Calu3 (cell line): ENCODE measurements at regions not wholly inside any gene's neighbourhood (a gene's known extent, or its start where the extent isn't known, plus 50 kb on each side); places are given as distances from the start of the nearest gene placed in this dataset.

Experiments used
- BruUV-seq: library from RNA; stranded (reverse); fragments of 400-500 nt; replicated peaks from 2 replicates; lab custom pipeline; 2021; lab: Mats Ljungman, UMichigan
- CTCF ChIA-PET: fragments of 300-600 bp; sonication (Branson Sonifier 250); formaldehyde crosslinking; loops from one replicate; lab custom pipeline; 2022; ENCODE audit warnings: antibody characterized with exemption; lab: Charles Lee
- DNase-seq: peaks from one replicate; pipeline ENCODE4 v3.0.0; 2022
- H3K27ac Mint-ChIP-seq: one replicate; pipeline ENCODE4 v1.8.0; 2022; ENCODE audit warnings: mixed read lengths; ENCODE audit not compliant: unreplicated experiment
- H3K27me3 Mint-ChIP-seq: one replicate; pipeline ENCODE4 v1.8.0; 2022; ENCODE audit warnings: mixed read lengths; ENCODE audit not compliant: unreplicated experiment
- H3K36me3 Mint-ChIP-seq: one replicate; pipeline ENCODE4 v1.8.0; 2022; ENCODE audit warnings: mild to moderate bottlenecking, moderate library complexity, mixed read lengths; ENCODE audit not compliant: insufficient read depth, unreplicated experiment
- H3K4me1 Mint-ChIP-seq: one replicate; pipeline ENCODE4 v1.8.0; 2022; ENCODE audit warnings: mild to moderate bottlenecking, low read depth, mixed read lengths; ENCODE audit not compliant: unreplicated experiment
- H3K4me3 Mint-ChIP-seq: one replicate; pipeline ENCODE4 v1.8.0; 2022; ENCODE audit warnings: mild to moderate bottlenecking, low read depth, moderate library complexity, mixed read lengths; ENCODE audit not compliant: unreplicated experiment
- H3K9me3 Mint-ChIP-seq: one replicate; pipeline ENCODE4 v1.8.0; 2022; ENCODE audit warnings: low read depth, mixed read lengths; ENCODE audit not compliant: unreplicated experiment
- CTCF ChIP-seq: fragments of 200-600 bp; IDR thresholded peaks from one replicate; pipeline ENCODE4 v1.8.0; 2022; ENCODE audit warnings: antibody characterized with exemption; ENCODE audit not compliant: unreplicated experiment
- intact Hi-C: fragments of 100-400 bp; cut with micrococcal nuclease; formaldehyde crosslinking; loops from one replicate; pipeline ENCODE4 v1.10.0; 2022; ENCODE audit not compliant: unreplicated experiment

GRCh38 chr2:49286726-49287125 lies 132.4 kb upstream of the FSHR start:
- no peaks in the 10 kb centered on the region for H3K36me3 Mint-ChIP-seq
- intact Hi-C loops: no loop called here
- H3K4me3 Mint-ChIP-seq: no peak overlapping the region
- no peaks in the 10 kb centered on the region for H3K4me1 Mint-ChIP-seq
- H3K27ac Mint-ChIP-seq: no peak overlapping the region
- DNase-seq: no peak
- CTCF ChIA-PET: no interaction called here
- no TSS peak for BruUV-seq
- TF ChIP-seq CTCF: no peak
- H3K9me3 Mint-ChIP-seq: peaks cover 15% of the 10 kb centered on the region
- H3K27me3 Mint-ChIP-seq: no peaks in the 10 kb centered on the region

GRCh38 chr2:49286045-49286444 lies 131.7 kb upstream of the FSHR start:
- H3K4me3 Mint-ChIP-seq: no peak overlapping the region
- no peak for DNase-seq
- H3K4me1 Mint-ChIP-seq: no peaks in the 10 kb centered on the region
- no peaks in the 10 kb centered on the region for H3K27me3 Mint-ChIP-seq
- peaks cover 14% of the 10 kb centered on the region for H3K9me3 Mint-ChIP-seq
- TF ChIP-seq CTCF: no peak
- CTCF ChIA-PET: no interaction called here
- BruUV-seq: no TSS peak
- intact Hi-C loops: no loop called here
- H3K27ac Mint-ChIP-seq: no peak overlapping the region
- H3K36me3 Mint-ChIP-seq: no peaks in the 10 kb centered on the region

DNA sequence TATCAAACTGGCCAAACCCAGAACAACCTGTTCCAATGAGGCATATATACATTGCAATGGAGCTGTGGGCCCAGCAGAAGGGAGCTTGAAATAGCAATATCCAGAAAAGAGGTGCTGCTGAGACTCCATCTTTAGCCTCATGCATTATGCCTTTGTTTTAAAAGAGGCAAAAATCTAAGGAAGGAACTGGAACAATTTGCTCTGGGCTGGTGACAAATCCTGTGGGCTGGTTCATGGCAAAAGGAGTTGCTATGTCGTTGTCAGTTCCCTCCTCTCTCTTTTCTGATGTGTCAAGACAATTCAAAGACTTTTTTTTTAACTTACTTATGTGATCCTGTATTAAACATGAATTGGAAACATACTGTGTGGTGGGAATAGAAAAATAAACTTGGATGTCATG lies 124.2 kb upstream of the FSHR start:
- Mint-ChIP-seq H3K9me3 (peaks cover 15% of the 10 kb centered on the region), H3K36me3 (no peaks in the 10 kb centered on the region), H3K27me3 (no peaks in the 10 kb centered on the region), H3K4me1 (no peaks in the 10 kb centered on the region), H3K4me3 (no peak overlapping the region), H3K27ac (no peak overlapping the region)
- TF ChIP-seq CTCF: no peak
- CTCF ChIA-PET: no interaction called here
- no peak for DNase-seq
- intact Hi-C loops: no loop called here
- BruUV-seq: no TSS peak

DNA sequence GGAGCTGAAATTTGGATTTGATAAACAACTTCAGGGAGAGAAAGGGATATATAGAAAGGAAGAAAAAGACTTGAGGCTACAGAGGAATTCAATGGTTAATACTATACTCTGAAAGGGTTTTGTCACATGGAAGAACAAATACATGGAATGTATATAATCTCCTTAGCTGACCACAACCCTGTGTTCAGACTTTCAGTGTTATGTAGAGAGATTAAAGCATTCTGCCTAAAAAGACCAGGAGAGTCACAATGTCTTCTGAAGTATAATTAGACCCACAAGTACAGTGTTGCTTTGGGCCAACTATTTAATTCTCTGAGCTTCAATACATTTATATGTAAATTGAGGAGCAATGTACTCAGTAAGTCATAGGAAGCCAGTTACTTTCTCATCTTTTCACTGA lies 123.8 kb upstream of the FSHR start:
- H3K36me3 Mint-ChIP-seq: no peaks in the 10 kb centered on the region
- no TSS peak for BruUV-seq
- intact Hi-C loops: no loop called here
- no peak overlapping the region for H3K4me3 Mint-ChIP-seq
- H3K9me3 Mint-ChIP-seq: peaks cover 17% of the 10 kb centered on the region
- H3K27ac Mint-ChIP-seq: no peak overlapping the region
- no peaks in the 10 kb centered on the region for H3K4me1 Mint-ChIP-seq
- no peak for TF ChIP-seq CTCF
- CTCF ChIA-PET: no interaction called here
- DNase-seq: no peak
- H3K27me3 Mint-ChIP-seq: no peaks in the 10 kb centered on the region
